Activated CD8-positive, alpha-beta memory T cell treated with anti-CD3 and anti-CD28 coated beads, Interleukin-2, amount 50 U/mL, for 4 hours (primary cell): ENCODE measurements at regions not wholly inside any gene's neighbourhood (a gene's known extent, or its start where the extent isn't known, plus 50 kb on each side); places are given as distances from the start of the nearest gene placed in this dataset.

Source experiments
- DNase-seq: peaks from one replicate; pipeline ENCODE4 v3.0.0-alpha.2; 2020

GRCh38 chr2:180443888-180444287 is 436.8 kb upstream of the CWC22 start:
- no peak for DNase-seq

DNA sequence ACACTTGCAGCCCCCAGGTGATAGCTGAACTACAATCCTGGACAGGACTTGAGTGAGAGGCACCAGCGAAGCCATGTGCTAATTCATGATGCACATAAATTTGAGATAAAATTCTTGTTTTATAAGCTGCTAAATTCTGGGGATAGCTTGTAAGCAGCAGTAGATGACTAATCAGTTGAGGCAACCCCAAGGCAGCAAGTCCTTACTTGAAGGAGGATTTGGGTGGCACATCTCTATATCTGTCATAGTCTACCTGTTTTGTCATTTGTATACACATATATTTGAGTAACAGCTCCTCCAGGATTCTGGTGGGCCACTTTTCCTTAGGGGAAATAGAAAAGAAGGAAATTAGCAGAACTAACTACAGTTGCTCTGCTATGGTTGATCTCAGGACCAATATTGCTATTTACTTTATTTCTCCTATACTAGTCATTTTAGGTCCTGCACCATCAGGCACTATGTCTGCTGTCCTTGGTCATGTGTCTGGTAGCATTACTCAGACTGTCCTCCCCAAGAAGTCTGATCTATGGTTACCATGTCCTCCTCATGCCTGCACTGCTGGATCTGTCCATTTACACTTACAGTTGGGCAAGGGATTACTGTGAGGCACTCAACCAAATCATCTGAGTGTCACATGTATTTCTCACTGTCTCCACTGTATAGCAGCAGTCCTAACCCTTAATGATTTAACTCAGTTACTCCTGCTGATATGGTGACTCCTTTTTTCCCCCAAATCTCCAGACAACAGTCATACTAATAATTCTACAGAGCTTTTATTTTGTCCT is 436.0 kb upstream of the CWC22 start:
- DNase-seq = no peak

DNA sequence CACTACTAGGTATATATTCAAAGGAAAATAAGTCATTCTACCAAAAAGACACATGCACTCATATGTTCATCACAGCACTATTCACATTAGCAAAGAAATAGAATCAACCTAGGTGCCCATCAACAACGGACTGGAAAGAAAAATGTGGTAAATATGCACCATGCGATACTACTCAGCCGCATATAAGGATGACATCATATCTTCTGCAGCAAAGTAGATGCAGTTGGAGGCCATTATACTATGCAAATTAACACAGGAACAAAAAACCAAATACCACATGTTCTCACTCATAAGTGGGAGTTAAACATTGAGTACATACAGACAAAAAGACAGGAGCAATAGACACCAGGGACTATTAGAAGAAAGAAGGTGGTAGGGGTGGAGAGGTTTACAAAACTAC is 412.1 kb upstream of the CWC22 start:
- no peak for DNase-seq

GRCh38 chr2:180416627-180417026 is 409.5 kb upstream of the CWC22 start:
- no peak for DNase-seq

DNA sequence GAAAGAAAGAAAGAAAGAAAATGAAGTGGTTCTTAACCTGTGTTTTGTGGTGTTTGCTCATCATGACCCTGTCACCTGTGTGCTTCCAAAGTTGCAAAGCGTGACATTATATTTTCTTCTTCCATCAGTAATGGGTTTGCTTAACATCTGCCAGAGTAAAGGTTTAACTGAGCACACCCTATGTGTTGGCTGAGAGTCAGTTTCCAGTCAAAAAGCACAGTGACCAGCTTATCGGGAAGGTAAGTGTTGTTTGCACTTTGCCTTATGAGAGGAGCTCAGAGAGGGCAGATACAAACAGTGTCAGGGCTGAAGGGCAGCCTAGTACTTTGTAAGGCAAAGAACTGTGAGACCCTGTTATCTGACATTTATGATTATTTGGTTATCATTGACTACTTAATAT is 406.2 kb upstream of the CWC22 start:
- DNase-seq = no peak

DNA sequence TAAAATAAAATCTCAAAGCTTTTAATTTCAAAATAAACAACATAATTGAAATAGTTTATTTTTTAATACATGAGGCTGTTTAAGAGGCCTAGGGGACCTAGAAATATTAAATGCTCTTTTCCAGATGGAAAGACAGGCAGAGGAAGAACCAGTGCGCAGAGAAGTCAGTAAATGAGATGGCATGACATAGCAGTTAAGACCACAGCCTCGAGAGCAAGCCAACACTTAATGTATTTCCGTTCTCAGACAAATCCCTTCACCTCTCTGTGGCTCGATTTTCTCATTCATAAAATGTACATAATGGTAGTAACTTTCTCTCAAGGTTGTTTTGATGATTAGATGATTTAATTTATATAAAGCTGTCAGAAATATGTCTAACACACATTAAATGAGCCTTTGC is 405.1 kb upstream of the CWC22 start:
- no peak for DNase-seq

DNA sequence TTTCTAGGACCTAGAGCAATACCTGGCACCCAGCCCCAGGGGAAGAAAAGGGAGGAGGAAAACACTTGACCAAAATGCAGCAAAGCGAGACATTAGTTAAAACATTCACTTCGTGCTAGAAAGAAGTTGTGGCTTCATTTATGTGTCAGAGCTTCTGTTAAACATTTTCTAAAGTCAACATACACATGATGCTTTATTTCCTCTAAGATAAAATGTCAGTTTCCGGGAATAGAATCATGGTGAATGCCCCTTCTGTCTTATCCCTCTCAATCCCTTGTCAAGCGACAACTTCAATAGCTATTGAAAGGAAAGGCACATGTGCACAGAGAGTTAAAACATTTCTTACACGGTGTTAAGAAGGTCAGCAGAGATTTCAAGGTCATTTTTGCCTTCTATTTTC is 404.6 kb upstream of the CWC22 start:
- DNase-seq = no peak

DNA sequence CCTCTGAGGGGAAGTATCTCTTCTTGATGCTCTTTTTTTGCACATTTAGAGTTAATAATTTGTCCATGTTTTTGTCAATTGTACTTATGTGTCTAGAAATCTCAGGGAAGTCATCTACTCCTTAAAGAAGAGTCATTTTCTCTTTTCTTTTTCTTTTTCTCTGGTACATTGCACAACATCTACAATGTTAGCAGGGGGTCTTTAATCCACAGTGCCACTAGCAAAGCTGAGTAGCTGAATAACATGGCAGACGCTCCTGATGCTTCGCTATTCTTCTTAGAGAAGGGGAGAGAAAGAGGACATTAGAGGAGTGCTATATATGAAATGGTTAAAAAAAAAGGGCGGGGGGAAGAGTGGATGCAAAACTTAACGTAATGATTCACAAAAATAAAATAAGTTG is 399.6 kb upstream of the CWC22 start:
- no peak for DNase-seq

- DNase-seq = no peak
These were observed 398.4 kb upstream of the CWC22 start for GRCh38 chr2:180405520-180405919.

GRCh38 chr2:180394305-180394704 is 387.2 kb upstream of the CWC22 start:
- DNase-seq = no peak

- no peak for DNase-seq
These were observed 378.6 kb upstream of the CWC22 start for GRCh38 chr2:180385601-180386201.

- no peak for DNase-seq
These were observed 369.0 kb upstream of the CWC22 start for GRCh38 chr2:180376066-180376465.

- DNase-seq = no peak
These were observed 367.6 kb upstream of the CWC22 start for GRCh38 chr2:180374502-180375281.

DNA sequence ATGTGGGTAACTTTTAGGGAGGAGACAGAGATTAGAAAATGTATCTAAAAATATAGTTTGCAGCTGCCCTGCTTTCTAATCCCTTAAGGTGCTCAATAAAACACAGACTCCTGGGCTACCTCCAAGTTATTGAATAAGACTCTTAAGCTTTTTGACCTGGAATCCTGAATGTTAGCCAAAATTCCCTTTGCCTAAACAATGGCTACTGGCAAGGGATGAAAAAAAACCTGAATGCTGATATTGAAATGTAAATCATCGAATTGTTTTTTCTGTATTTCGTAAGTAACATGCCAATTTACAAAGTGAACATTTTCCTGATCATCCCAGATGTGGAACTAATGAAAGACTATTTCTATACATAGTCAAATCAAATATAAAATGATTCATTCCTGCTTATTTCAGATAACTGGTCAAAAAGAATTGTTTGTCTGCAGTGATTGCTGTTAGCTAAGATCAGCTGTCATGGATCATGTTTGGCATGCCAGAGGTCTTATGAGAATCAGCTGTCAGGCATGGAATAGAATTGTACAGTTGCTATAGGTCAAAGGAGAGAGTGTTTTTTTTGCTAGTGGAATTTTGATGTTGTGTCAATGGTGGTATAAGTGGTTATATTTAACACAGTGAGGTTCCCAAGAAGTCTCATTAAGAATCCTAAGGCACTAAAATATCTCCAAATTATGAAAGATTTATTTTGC is 363.6 kb upstream of the CWC22 start:
- DNase-seq = no peak

GRCh38 chr2:180368881-180369280 is 361.8 kb upstream of the CWC22 start:
- DNase-seq = no peak

GRCh38 chr2:180367815-180368214 is 360.7 kb upstream of the CWC22 start:
- no peak for DNase-seq

DNA sequence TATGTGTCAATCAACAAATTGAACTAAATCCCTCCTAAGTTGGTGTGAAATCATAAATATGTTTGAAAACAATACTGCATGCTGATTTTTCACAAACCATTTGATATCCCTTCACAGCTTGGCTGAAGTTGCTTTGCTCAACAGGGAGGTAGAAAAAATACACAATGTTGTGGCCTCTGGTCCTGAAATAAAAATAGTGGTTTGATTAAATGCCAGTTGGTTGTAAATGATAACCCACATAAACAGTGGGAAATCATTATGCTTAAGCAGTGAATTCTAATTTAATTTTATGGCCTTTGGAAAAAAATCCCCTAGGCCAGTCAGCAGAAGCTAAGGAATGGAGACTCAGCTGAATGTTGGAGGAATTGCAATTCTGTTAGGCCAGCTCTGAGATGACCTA is 359.4 kb upstream of the CWC22 start:
- no peak for DNase-seq

- DNase-seq = no peak
These were observed 357.6 kb upstream of the CWC22 start for GRCh38 chr2:180364719-180365118.

DNA sequence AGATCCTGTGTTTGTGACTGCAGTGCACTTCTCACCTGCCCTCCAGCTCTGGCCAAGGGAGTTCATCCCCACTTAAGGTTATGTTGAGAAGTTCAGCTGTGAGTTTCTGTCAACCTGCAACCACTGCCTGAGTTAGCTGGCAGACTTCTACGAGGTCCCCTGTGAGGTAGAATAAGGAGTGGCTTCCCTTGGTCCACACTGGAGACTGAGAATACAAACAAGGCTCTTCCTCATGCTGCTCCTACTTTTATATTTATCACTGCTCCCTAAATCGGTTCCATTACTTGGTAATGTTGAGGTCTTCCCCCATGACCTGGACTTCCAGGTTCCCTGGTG is 353.2 kb upstream of the CWC22 start:
- no peak for DNase-seq

DNA sequence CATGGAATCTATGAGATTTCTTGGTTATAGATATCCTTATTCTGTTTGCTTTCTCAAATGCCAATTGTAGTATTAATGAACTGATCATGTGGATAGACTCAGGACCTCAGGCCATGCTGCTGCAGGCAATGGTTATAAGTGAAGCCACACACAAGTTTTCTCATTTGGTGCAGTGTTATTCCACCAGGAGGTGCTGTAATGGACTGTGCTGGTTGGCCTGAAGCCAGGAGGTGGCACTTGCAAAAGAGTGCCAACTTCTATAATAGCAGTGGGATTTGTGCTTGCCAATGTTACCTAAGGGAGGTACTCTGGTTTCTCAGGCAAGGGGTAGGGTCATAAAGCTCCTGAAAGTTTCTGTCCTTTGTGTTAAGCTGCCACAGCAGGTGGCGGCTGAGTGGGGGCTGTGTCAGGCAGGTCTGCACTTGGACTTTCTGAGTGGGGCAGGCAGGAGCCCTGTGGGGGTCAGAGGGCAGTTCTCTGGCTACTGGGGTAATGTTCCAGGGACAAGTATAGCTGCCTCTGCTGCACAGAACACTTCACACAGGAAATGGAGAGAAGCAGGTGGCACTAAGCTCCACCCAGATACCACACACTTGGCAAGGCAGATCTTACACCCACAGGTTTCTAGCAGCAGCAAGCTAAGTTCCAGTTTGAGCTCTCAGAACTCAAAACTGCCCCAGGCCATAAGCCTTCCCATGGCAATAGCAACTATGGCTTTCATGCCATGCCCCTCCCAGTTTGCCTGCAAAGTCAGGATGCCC is 352.6 kb upstream of the CWC22 start:
- DNase-seq = no peak

GRCh38 chr2:180358458-180358857 is 351.4 kb upstream of the CWC22 start:
- no peak for DNase-seq

DNA sequence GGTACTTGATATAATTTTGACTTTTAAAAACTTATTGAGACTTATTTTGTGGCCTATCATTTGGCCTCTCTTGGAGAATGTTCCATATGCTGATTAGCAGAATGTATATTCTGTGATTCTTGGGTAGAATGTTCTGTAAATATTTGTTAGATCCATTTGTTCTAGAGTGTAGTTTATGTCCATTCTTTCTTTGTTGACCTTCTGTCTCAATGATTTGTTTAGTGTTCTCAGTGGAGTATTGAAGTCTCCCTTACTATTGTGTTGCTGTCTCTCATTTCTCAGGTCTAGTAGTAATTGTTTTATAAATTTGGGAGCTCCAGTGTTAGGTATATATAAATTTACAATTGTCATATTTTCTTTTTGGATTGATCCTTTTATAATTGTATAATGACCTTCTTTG is 349.6 kb upstream of the CWC22 start:
- no peak for DNase-seq

DNA sequence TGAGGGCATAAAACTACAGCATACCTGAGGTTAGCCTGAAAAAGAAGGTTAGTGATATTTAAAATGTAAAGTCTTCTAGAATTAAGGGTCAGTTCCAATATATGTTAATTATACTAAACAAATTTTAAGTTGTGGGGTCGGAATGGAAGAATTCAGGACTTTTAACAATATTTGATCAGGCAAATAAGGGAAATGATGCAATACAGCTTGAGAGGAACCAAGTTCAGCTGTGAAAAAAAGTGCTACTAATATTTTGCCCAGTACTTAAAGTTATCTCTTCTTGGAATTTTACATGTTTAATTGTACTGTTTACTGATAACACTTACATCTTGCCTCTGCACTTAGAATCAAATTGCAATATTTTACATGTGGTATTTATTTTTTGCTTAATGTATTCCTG is 345.5 kb upstream of the CWC22 start:
- no peak for DNase-seq
